ENCODE measurements at regions not wholly inside any gene's neighbourhood (a gene's known extent, or its start where the extent isn't known, plus 50 kb on each side); places are given as distances from the start of the nearest gene placed in this dataset.

- no peak overlapping the region for H3K4me3 Mint-ChIP-seq
- H2AFZ ChIP-seq = no peak overlapping the region
- peaks cover 2% of the 10 kb centered on the region for H3K27me3 Mint-ChIP-seq (ENCODE audit: insufficient read depth, low read depth, poor library complexity)
- H3K79me2 ChIP-seq (replicated peaks; ENCODE audit: insufficient read depth) = no peaks in the 10 kb centered on the region
- H3F3A ChIP-seq (replicated peaks; ENCODE audit: low read depth) = no peaks in the 10 kb centered on the region
- no peaks in the 10 kb centered on the region for H4K20me1 ChIP-seq (replicated peaks; ENCODE audit: insufficient read depth)
- H3K36me3 ChIP-seq (ENCODE audit: insufficient read depth) = no peaks in the 10 kb centered on the region
- H3K27ac ChIP-seq (ENCODE audit: low read depth) = no peak overlapping the region
- no peak for DNase-seq (ENCODE audit: low spot score)
- H3K4me2 ChIP-seq = no peak overlapping the region
- no peaks in the 10 kb centered on the region for H3K27me3 ChIP-seq (ENCODE audit: insufficient read depth)
- H3K4me1 Mint-ChIP-seq = peaks cover 22% of the 10 kb centered on the region
- 0 out of 2 replicates have a peak, but pooled peaks cover 9% of the 10 kb centered on the region for H3K9me2 ChIP-seq (ENCODE audit: insufficient read depth)
- no peak overlapping the region for H3K4me3 ChIP-seq
- peaks cover 12% of the 10 kb centered on the region for H3K4me1 ChIP-seq (ENCODE audit: insufficient read depth)
- no peaks in the 10 kb centered on the region for H3K36me3 Mint-ChIP-seq (ENCODE audit: low read depth)
- TF ChIP-seq CREB1 (CRISPR knock-in tag; IDR thresholded peaks at IDR 0.05; ENCODE audit: low read depth) = no peak
- TF ChIP-seq ZNF462 (CRISPR knock-in tag; IDR thresholded peaks at IDR 0.05) = no peak
- no peak for TF ChIP-seq ETS1 (IDR thresholded peaks at IDR 0.05)
- no peak for TF ChIP-seq NANOG (IDR thresholded peaks at IDR 0.05; ENCODE audit: borderline replicate concordance)
- no peak for TF ChIP-seq POLR2AphosphoS5 (IDR thresholded peaks at IDR 0.05; ENCODE audit: low read depth)
- no peak for TF ChIP-seq REST (IDR thresholded peaks at IDR 0.05; ENCODE audit: unreplicated experiment)
- no peak for TF ChIP-seq JUNB (IDR thresholded peaks at IDR 0.05; ENCODE audit: unreplicated experiment)
- TF ChIP-seq ZNF114 (CRISPR knock-in tag; IDR thresholded peaks at IDR 0.05) = no peak
- no peak for TF ChIP-seq STAT1 (IDR thresholded peaks at IDR 0.05; ENCODE audit: unreplicated experiment)
- TF ChIP-seq, protein P1, sequence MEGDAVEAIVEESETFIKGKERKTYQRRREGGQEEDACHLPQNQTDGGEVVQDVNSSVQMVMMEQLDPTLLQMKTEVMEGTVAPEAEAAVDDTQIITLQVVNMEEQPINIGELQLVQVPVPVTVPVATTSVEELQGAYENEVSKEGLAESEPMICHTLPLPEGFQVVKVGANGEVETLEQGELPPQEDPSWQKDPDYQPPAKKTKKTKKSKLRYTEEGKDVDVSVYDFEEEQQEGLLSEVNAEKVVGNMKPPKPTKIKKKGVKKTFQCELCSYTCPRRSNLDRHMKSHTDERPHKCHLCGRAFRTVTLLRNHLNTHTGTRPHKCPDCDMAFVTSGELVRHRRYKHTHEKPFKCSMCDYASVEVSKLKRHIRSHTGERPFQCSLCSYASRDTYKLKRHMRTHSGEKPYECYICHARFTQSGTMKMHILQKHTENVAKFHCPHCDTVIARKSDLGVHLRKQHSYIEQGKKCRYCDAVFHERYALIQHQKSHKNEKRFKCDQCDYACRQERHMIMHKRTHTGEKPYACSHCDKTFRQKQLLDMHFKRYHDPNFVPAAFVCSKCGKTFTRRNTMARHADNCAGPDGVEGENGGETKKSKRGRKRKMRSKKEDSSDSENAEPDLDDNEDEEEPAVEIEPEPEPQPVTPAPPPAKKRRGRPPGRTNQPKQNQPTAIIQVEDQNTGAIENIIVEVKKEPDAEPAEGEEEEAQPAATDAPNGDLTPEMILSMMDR (conservative IDR thresholded peaks at IDR 0.05; ENCODE audit: low read depth in 2 of 2) = no peak
- TF ChIP-seq EZH2 (IDR thresholded peaks at IDR 0.05; ENCODE audit: low read depth, unreplicated experiment) = no peak
- TF ChIP-seq ZNF331 (CRISPR knock-in tag; IDR thresholded peaks at IDR 0.05; ENCODE audit: low read depth) = no peak
- no peak for TF ChIP-seq EZH2phosphoT487 (IDR thresholded peaks at IDR 0.05; ENCODE audit: unreplicated experiment)
- ATAC-seq = no peak
- H3K9me3 Mint-ChIP-seq = no peaks in the 10 kb centered on the region
- H3K27ac Mint-ChIP-seq = no peak overlapping the region
These were observed 570.2 kb upstream of the TNP1 start for GRCh38 chr2:217429981-217430500.
